A549 (cell line): ENCODE measurements at regions not wholly inside any gene's neighbourhood (a gene's known extent, or its start where the extent isn't known, plus 50 kb on each side); places are given as distances from the start of the nearest gene placed in this dataset.

ENCODE experiments used
- EP300 ChIP-seq, 2 experiments: fragments of >200 bp; sonication (Bioruptor Twin); formaldehyde crosslinking; IDR thresholded peaks; 2 replicates in 1 of 2; 3 replicates in 1 of 2; pipeline ENCODE4 v1.6.1; 2016 to 2017
- POLR2A ChIP-seq: IDR thresholded peaks from 2 replicates; pipeline ENCODE4 v1.6.1; 2012; ENCODE audit warnings: mild to moderate bottlenecking, low read length
- TF ChIP-seq, protein P1 (sequence below): fragments of >200 bp; sonication (Bioruptor Twin); formaldehyde crosslinking; IDR thresholded peaks from 3 replicates; pipeline ENCODE4 v1.5.1; 2016
- TF ChIP-seq, protein P2 (sequence below): fragments of 450-650 bp; IDR thresholded peaks from 2 replicates; pipeline ENCODE4 v1.6.1; 2014; ENCODE audit warnings: antibody characterized with exemption

DNA sequence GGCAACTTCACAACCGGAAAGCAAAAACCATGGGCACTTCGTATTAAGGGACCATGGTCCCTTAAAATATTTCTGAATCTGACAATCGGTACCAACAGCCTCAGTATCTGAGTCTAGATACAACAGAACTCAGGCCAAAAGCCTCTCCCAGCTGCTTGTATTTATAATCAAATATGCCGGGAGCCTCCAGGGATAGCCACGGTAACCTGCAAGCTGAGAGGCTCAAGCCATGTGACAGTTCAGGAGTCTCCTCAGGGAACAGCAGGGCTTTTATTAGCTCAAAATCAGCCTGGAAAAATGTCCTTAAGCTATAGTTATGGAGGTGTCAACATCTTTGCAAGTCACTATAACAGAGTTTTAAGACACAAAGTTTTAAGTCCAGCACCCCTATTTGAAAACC, 352.8 kb upstream of the GYPC start:
- no peak for TF ChIP-seq EP300 (IDR thresholded peaks at IDR 0.05)
- TF ChIP-seq POLR2A, result no peak
- TF ChIP-seq, protein P1, sequence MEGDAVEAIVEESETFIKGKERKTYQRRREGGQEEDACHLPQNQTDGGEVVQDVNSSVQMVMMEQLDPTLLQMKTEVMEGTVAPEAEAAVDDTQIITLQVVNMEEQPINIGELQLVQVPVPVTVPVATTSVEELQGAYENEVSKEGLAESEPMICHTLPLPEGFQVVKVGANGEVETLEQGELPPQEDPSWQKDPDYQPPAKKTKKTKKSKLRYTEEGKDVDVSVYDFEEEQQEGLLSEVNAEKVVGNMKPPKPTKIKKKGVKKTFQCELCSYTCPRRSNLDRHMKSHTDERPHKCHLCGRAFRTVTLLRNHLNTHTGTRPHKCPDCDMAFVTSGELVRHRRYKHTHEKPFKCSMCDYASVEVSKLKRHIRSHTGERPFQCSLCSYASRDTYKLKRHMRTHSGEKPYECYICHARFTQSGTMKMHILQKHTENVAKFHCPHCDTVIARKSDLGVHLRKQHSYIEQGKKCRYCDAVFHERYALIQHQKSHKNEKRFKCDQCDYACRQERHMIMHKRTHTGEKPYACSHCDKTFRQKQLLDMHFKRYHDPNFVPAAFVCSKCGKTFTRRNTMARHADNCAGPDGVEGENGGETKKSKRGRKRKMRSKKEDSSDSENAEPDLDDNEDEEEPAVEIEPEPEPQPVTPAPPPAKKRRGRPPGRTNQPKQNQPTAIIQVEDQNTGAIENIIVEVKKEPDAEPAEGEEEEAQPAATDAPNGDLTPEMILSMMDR, result no peak
- TF ChIP-seq, protein P2, sequence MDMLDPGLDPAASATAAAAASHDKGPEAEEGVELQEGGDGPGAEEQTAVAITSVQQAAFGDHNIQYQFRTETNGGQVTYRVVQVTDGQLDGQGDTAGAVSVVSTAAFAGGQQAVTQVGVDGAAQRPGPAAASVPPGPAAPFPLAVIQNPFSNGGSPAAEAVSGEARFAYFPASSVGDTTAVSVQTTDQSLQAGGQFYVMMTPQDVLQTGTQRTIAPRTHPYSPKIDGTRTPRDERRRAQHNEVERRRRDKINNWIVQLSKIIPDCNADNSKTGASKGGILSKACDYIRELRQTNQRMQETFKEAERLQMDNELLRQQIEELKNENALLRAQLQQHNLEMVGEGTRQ, result no peak
